Neural progenitor cell (in vitro differentiated cells): ENCODE measurements at regions not wholly inside any gene's neighbourhood (a gene's known extent, or its start where the extent isn't known, plus 50 kb on each side); places are given as distances from the start of the nearest gene placed in this dataset.

Source experiments
- DNase-seq: peaks from one replicate; pipeline ENCODE4 v3.0.0-alpha.2; 2016; ENCODE audit warnings: low spot score
- H2AFZ ChIP-seq: fragments of 200-600 bp; sonication (generic); replicated peaks from 2 replicates; pipeline ENCODE4 v1.6.1; 2016; ENCODE audit warnings: antibody characterized with exemption
- H3F3A ChIP-seq: fragments of 200-600 bp; sonication (generic); 2 replicates; pipeline ENCODE4 v1.6.1; 2016; ENCODE audit warnings: antibody characterized with exemption, low read depth
- H3K27ac ChIP-seq: fragments of 200-600 bp; sonication (generic); 2 replicates; pipeline ENCODE4 v1.5.1; 2016; ENCODE audit warnings: mild to moderate bottlenecking
- H3K27me3 ChIP-seq: fragments of 200-600 bp; sonication (generic); 2 replicates; pipeline ENCODE4 v1.6.1; 2016; ENCODE audit warnings: mild to moderate bottlenecking, moderate library complexity
- H3K36me3 ChIP-seq: fragments of 200-600 bp; sonication (generic); 2 replicates; pipeline ENCODE4 v1.5.1; 2016
- H3K4me1 ChIP-seq: fragments of 200-600 bp; sonication (generic); 2 replicates; pipeline ENCODE4 v1.6.1; 2016; ENCODE audit warnings: mixed run types
- H3K4me2 ChIP-seq: fragments of 200-600 bp; sonication (generic); 2 replicates; pipeline ENCODE4 v1.6.1; 2016
- H3K4me3 ChIP-seq: fragments of 200-600 bp; sonication (generic); 2 replicates; pipeline ENCODE4 v1.5.1; 2016
- H3K79me2 ChIP-seq: fragments of 200-600 bp; sonication (generic); 2 replicates; pipeline ENCODE4 v1.6.1; 2016; ENCODE audit warnings: low read depth
- H3K9ac ChIP-seq: fragments of 200-600 bp; sonication (generic); 2 replicates; pipeline ENCODE4 v1.6.1; 2016
- H3K9me3 ChIP-seq: fragments of 200-600 bp; sonication (generic); 2 replicates; pipeline ENCODE4 v1.5.1; 2016; ENCODE audit warnings: low read depth
- H4K20me1 ChIP-seq: fragments of 200-600 bp; sonication (generic); 2 replicates; pipeline ENCODE4 v1.6.1; 2016; ENCODE audit warnings: low read depth
- H3K27ac Mint-ChIP-seq: 3 replicates; pipeline ENCODE4 v1.8.0; 2021; ENCODE audit warnings: mixed read lengths
- H3K27me3 Mint-ChIP-seq: 2 replicates; pipeline ENCODE4 v1.8.0; 2022; ENCODE audit warnings: low read depth, mild to moderate bottlenecking, inconsistent platforms, moderate library complexity, mixed read lengths; ENCODE audit not compliant: insufficient read depth
- H3K36me3 Mint-ChIP-seq: 3 replicates; pipeline ENCODE4 v1.8.0; 2021; ENCODE audit warnings: mixed read lengths
- H3K4me1 Mint-ChIP-seq: 3 replicates; pipeline ENCODE4 v1.8.0; 2021; ENCODE audit warnings: mixed read lengths
- H3K4me3 Mint-ChIP-seq: 3 replicates; pipeline ENCODE4 v1.8.0; 2021; ENCODE audit warnings: mild to moderate bottlenecking, moderate library complexity, mixed read lengths
- H3K9me3 Mint-ChIP-seq: 3 replicates; pipeline ENCODE4 v1.8.0; 2020; ENCODE audit warnings: mixed read lengths
- EZH2 ChIP-seq: fragments of 200-600 bp; sonication (generic); IDR thresholded peaks from 2 replicates; pipeline ENCODE4 v1.6.1; 2017; ENCODE audit warnings: antibody characterized with exemption, mild to moderate bottlenecking, moderate library complexity
- EZH2phosphoT487 ChIP-seq: fragments of 200-600 bp; sonication (generic); IDR thresholded peaks from 2 replicates; pipeline ENCODE4 v1.6.1; 2017; ENCODE audit warnings: antibody characterized with exemption
- TF ChIP-seq, protein P1 (sequence below): fragments of 200-600 bp; sonication (generic); IDR thresholded peaks from 2 replicates; pipeline ENCODE4 v1.5.1; 2017; ENCODE audit warnings: antibody characterized with exemption, mild to moderate bottlenecking

GRCh38 chr17:77598241-77598620 is 360.3 kb upstream of the TNRC6C start:
- H2AFZ ChIP-seq: no peak overlapping the region
- Mint-ChIP-seq H3K27me3 (peaks cover 9% of the 10 kb centered on the region), H3K36me3 (no peaks in the 10 kb centered on the region), H3K27ac (peak overlapping the region; percentile 33), H3K4me1 (peaks cover 44% of the 10 kb centered on the region), H3K9me3 (no peaks in the 10 kb centered on the region), H3K4me3 (no peak overlapping the region)
- no peak overlapping the region for H3K4me2 ChIP-seq
- H4K20me1 ChIP-seq: no peaks in the 10 kb centered on the region
- no peaks in the 10 kb centered on the region for H3K27me3 ChIP-seq
- H3K4me1 ChIP-seq: peaks cover 30% of the 10 kb centered on the region
- peaks cover 3% of the 10 kb centered on the region for H3F3A ChIP-seq
- no peak overlapping the region for H3K9ac ChIP-seq
- H3K9me3 ChIP-seq: no peaks in the 10 kb centered on the region
- H3K36me3 ChIP-seq: no peaks in the 10 kb centered on the region
- TF ChIP-seq, protein P1, sequence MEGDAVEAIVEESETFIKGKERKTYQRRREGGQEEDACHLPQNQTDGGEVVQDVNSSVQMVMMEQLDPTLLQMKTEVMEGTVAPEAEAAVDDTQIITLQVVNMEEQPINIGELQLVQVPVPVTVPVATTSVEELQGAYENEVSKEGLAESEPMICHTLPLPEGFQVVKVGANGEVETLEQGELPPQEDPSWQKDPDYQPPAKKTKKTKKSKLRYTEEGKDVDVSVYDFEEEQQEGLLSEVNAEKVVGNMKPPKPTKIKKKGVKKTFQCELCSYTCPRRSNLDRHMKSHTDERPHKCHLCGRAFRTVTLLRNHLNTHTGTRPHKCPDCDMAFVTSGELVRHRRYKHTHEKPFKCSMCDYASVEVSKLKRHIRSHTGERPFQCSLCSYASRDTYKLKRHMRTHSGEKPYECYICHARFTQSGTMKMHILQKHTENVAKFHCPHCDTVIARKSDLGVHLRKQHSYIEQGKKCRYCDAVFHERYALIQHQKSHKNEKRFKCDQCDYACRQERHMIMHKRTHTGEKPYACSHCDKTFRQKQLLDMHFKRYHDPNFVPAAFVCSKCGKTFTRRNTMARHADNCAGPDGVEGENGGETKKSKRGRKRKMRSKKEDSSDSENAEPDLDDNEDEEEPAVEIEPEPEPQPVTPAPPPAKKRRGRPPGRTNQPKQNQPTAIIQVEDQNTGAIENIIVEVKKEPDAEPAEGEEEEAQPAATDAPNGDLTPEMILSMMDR: no peak
- TF ChIP-seq EZH2: no peak
- no peak overlapping the region for H3K27ac ChIP-seq
- DNase-seq: no peak
- H3K4me3 ChIP-seq: no peak overlapping the region
- no peaks in the 10 kb centered on the region for H3K79me2 ChIP-seq

- H2AFZ ChIP-seq: no peak overlapping the region
- no peak overlapping the region for H3K27ac ChIP-seq
- no peak for DNase-seq
- peak overlapping the region; percentile 78 for H3K27ac Mint-ChIP-seq
- peaks cover 3% of the 10 kb centered on the region for H3F3A ChIP-seq
- H3K27me3 Mint-ChIP-seq: peaks cover 9% of the 10 kb centered on the region
- no peaks in the 10 kb centered on the region for H4K20me1 ChIP-seq
- H3K9ac ChIP-seq: no peak overlapping the region
- peaks cover 27% of the 10 kb centered on the region for H3K4me1 ChIP-seq
- H3K27me3 ChIP-seq: no peaks in the 10 kb centered on the region
- H3K36me3 Mint-ChIP-seq: no peaks in the 10 kb centered on the region
- H3K4me2 ChIP-seq: no peak overlapping the region
- no peaks in the 10 kb centered on the region for H3K9me3 Mint-ChIP-seq
- H3K4me1 Mint-ChIP-seq: peaks cover 37% of the 10 kb centered on the region
- no peaks in the 10 kb centered on the region for H3K9me3 ChIP-seq
- H3K4me3 Mint-ChIP-seq: no peak overlapping the region
- no peaks in the 10 kb centered on the region for H3K36me3 ChIP-seq
- no peaks in the 10 kb centered on the region for H3K79me2 ChIP-seq
- H3K4me3 ChIP-seq: no peak overlapping the region
- TF ChIP-seq EZH2phosphoT487 (no peak), EZH2 (no peak)
Observed at GRCh38 chr17:77599699-77600098, 358.8 kb upstream of the TNRC6C start.

- H3K36me3 ChIP-seq: no peaks in the 10 kb centered on the region
- TF ChIP-seq, protein P1: no peak
- TF ChIP-seq EZH2: no peak
- TF ChIP-seq EZH2phosphoT487: no peak
- no peak for DNase-seq
- no peaks in the 10 kb centered on the region for H4K20me1 ChIP-seq
- peaks cover 3% of the 10 kb centered on the region for H3F3A ChIP-seq
- peak overlapping the region; percentile 33 for H3K27ac Mint-ChIP-seq
- H3K4me2 ChIP-seq: no peak overlapping the region
- H3K4me1 Mint-ChIP-seq: peaks cover 34% of the 10 kb centered on the region
- H3K27me3 ChIP-seq: no peaks in the 10 kb centered on the region
- no peaks in the 10 kb centered on the region for H3K9me3 ChIP-seq
- no peak overlapping the region for H2AFZ ChIP-seq
- no peaks in the 10 kb centered on the region for H3K36me3 Mint-ChIP-seq
- no peak overlapping the region for H3K9ac ChIP-seq
- no peaks in the 10 kb centered on the region for H3K79me2 ChIP-seq
- H3K4me1 ChIP-seq: peaks cover 27% of the 10 kb centered on the region
- H3K27ac ChIP-seq: no peak overlapping the region
- H3K27me3 Mint-ChIP-seq: peaks cover 9% of the 10 kb centered on the region
- no peaks in the 10 kb centered on the region for H3K9me3 Mint-ChIP-seq
- no peak overlapping the region for H3K4me3 Mint-ChIP-seq
- H3K4me3 ChIP-seq: no peak overlapping the region
Observed at GRCh38 chr17:77600346-77600745, 358.2 kb upstream of the TNRC6C start.

DNA sequence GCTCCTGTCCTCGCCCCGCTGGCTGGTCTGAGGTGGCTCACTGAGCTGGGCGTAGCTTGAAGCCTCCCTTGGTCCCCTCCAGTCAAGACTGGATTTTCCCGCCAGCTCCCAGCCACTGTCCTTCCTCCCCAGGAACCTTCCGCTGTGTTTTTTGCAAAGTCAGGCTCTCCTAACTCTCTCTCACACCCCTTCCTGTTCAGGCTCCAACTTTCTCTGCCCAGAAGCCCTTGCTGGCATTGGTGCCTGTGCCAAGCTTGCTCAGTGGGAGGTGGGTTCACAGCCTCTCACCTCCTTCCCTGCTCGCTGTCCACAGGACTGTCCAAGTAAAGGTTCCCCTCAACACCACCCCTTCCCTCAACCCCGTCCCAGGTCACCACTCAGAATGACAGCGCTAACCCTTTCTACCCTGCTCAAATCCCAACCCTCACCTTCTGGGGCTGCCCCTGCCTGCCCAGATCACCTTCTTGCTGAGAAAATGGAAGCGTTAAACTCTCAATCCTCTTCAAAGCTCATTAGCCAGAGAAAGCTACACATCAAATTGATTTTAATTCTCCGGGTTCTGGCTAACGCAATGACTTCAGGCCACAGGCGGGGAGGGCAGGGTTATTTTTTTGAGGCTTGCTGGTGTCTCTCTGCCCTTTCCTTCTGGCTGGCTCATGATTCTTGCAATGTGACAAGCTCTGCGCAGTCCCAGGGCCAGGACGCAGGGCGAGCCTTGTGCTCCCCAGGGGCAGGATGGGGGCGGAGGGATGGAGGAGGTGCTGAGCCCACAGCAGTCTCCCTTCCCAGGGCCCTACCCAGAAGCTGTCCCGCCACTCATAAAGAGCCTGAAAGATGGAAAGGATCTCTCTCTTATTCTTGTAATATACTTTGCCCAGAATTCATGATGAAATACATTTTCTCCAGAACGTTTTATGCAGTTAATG is 357.2 kb upstream of the TNRC6C start:
- Histone ChIP-seq H2AFZ (no peak overlapping the region), H4K20me1 (no peaks in the 10 kb centered on the region), H3K36me3 (no peaks in the 10 kb centered on the region), H3K4me1 (peaks cover 22% of the 10 kb centered on the region), H3F3A (peaks cover 3% of the 10 kb centered on the region), H3K27me3 (no peaks in the 10 kb centered on the region), H3K27ac (no peak overlapping the region), H3K9ac (no peak overlapping the region), H3K9me3 (no peaks in the 10 kb centered on the region), H3K4me3 (no peak overlapping the region), H3K4me2 (no peak overlapping the region), H3K79me2 (no peaks in the 10 kb centered on the region)
- no peak for TF ChIP-seq EZH2
- TF ChIP-seq, protein P1: no peak
- TF ChIP-seq EZH2phosphoT487: no peak
- Mint-ChIP-seq H3K4me1 (peaks cover 27% of the 10 kb centered on the region), H3K4me3 (no peak overlapping the region), H3K36me3 (no peaks in the 10 kb centered on the region), H3K27ac (peak overlapping the region; percentile 76), H3K27me3 (peaks cover 12% of the 10 kb centered on the region), H3K9me3 (no peaks in the 10 kb centered on the region)
- DNase-seq: no peak
